NCI-H510A (cell line): ENCODE measurements at regions not wholly inside any gene's neighbourhood (a gene's known extent, or its start where the extent isn't known, plus 50 kb on each side); places are given as distances from the start of the nearest gene placed in this dataset.
"Not testable (repeated sequence)": the region's sequence is repeated elsewhere in the genome, so short reads cannot be mapped to it uniquely, and the experiment has no call there.

Experiments
- DNase-seq: peaks from one replicate; lab custom pipeline; 2025; lab: John Stamatoyannopoulos, UW

DNA sequence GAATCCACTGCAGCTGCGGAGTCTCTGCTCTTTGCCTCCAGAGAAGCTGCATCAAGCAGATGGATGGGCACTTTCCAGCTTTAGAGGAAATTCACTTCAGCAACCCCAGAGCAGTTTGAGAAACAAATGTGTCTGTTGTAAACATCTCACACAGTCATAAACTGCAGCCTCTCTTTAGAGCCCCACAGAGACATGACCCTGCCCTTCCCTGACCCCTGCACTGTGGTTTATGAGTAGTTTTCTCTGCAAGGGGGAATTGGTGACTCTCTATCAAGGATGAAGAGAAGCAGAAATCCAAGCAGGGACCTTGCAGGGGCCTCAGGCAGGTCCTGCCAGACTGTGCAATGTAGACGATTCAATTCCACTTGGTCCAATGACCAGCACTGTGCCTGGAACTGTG lies 160.2 kb downstream of the SH2D4B start:
- no peak for DNase-seq

DNA sequence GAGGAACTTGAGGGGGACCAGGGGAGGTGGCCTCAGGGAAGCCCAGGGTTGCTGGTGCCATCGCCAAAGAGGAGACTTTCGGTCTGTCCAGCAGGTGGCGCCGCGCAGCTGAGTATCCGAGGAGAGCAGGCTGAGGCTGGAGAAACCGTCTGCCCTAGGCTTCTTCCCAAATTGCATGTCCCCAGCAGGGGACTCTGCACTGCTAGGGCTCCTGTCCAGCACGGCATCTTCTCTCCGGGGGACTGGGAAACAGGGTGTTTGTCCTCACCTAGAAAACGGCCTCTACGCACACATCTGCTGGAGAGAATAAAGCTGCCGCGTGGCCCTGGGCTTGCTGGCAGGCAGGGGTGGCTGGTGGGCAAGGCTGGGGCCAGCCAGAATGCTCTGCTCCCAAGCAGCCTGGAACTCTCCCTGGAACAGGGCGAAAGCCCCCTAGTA lies 161.9 kb downstream of the SH2D4B start:
- peak; percentile 48 for DNase-seq

DNA sequence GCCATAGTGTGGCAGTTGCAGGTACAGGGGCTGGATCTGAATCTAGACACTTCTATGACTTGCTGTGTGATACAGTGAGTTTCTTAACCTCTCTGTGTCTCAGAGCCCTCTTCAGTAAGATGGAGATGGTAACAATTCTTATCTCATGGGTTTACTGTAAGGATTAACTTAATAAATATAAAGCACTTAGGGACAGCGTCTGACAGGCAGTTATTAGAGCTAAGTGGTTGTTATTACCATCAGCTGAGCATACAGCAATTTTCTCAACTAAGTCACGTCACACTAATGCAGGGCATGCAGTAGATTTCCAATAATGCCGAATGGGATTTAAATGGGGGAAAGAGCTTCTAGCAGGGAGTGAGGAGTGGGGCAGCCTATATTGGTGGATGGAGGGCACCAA lies 162.6 kb downstream of the SH2D4B start:
- no peak for DNase-seq

DNA sequence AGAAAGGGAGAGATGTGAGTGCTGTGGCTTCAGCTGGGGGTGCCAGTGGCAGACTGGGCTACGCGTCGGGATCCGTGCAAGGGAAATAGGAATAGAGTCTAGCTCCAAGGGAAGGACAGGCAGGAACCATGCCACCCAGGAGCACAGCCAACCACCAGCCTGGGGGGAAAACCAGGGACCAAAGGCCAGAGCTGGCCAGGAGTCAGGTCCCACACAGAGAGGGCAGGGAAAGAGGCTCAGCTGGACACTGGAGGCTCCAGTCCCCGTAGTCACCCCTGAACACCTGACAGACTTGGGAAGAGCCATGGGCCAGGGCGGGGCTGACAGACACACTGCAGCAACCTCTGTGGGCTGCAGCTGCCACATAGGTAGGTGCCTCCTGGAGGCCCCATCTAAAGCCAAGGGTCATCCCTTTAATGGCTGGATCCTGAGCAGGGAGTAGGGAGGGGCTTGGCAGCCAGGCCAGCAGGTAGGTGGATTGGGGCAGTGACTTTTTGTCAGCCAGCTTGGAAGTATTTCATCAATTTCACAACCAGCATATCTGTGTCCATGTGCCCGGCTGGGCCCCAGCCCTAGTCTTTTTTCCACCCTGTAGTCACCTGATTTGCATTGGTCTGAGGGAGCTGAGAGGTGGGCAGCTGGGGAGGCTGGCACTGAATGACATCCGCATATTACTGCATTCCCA lies 163.2 kb downstream of the SH2D4B start:
- DNase-seq = no peak

DNA sequence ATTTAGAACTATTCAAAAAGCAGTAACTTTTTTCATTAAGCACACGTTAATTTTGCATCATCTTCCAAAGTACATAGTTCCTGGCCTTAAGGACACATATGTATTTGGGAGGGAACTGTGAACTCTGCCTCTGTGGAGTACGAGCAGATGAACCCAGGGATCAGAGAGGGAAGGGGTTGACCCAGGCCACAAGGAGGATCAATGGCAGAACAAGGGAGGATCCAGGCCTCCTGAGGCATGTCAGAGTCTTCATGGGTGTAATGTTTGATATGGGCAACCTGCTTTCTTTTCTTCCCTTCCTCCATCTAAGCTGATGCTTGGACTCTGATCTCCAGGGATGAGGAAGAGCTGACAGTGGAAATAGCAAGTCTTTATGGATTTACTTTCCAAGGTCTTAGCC lies 164.0 kb downstream of the SH2D4B start:
- no peak for DNase-seq

DNA sequence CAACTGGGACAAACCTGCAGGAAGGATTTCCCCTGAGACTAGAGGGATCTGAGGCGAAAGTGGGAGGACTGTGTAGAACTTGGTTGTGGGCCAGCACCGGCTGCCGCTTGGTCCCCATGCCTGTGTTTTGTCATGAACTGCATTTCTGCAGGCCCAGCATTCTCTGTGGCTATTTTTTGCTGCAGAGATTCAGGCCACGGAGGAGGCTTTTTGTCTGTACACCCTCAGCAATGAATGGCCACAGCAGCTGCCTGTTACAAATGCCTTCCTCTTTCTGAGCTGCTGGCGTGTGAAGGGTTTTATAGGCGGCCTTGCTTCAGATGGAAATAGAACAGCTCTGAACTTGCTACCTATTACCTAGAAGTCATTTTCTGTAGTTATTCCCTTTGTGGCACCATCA lies 164.4 kb downstream of the SH2D4B start:
- DNase-seq = no peak

DNA sequence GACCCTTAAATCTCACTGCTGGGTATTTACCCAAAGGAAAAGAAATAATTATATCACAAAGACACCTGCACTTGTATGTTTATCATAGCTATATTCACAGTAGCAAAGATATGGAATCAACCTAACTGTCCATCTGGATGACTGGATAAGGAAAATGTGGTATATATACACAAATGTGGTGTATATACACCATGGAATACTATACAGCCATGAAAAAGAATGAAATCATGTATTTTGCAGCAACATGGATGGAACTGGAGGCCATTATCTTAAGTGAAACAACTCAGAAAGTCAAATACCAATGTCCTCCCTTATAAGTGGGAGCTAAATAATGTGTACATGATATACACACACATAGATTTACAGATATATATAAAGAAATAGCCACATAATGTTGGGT lies 168.2 kb downstream of the SH2D4B start:
- DNase-seq = no peak

DNA sequence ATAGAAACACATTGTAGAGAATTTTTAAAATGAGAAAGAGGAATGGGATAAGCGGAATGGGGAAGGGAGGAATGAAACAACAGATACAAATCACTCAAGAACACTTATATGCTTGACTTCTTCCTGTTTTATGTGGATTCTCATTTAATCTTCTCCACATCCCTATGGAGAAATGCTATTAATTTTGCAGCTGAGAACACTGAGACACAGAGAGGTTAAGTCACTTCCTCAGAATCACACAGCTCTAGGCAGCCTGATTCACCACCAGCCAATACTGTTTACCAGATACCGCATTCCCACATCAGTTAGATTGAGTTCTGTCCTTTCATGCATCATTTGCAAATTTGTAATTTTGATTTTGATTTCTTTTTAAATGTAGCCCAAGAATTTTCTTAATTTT lies 170.5 kb downstream of the SH2D4B start:
- no peak for DNase-seq

DNA sequence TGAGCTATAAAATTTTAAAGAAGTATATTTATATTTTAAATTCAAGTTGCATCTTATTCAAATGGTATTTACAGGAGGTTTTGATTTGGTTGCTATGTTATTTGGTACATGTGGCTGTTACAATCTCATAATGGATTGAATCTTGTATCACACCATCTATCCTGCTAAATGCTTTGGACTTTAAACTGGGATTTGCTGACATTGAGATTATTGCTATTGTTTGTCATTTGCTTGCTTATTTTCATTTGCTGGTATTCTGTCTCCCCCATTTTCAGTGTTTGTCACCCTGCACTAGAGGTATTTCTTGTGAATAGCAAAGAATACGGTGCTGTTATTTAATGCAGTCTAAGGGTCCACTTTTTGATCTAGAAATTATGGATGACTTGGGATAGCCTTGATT lies 171.1 kb downstream of the SH2D4B start:
- DNase-seq = no peak

DNA sequence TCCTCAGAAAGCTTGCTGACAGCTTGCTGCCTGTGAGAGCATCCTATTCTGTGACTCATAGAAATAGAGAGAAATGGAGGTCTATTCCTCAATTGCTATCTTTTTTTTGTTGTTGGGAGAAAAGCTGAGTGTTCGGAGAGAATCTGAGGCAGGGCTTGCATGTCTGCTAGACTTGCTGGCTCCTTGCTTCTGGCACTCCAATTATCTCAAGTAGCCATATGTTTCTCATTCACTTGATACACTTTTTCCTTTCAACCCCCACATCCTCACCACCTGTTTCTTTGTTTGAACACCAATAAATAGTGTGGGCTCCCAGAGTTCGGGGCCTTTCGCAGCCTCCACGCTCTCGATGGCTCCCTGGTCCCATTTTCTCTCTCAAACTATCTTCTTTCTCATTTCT lies 172.2 kb downstream of the SH2D4B start:
- no peak for DNase-seq

DNA sequence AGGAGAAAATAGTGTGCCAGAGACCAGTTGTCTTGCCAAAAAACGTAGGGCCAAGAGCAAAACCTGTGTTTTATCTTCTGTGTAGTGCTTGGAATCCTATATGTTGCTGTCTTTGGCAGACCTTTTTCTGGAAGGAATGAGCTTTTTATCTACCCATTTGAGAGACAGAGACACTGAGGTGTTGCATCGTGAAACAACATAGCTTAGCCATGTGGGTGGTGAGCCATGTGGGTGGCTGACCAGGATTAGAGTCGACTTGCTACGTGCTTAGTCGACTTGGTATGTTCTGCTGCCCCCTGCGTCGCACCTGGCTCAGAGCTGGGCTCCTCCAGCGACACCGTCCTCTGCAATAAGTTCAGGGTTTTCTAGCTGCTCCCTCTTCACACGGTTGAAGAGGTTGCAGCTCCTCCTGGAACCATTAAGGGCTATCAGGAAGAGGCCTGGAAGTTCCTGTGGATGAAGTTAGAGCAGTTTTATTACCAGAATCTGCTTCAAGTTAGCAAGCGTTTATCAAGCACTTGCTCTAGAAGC lies 175.8 kb downstream of the SH2D4B start:
- DNase-seq = no peak

DNA sequence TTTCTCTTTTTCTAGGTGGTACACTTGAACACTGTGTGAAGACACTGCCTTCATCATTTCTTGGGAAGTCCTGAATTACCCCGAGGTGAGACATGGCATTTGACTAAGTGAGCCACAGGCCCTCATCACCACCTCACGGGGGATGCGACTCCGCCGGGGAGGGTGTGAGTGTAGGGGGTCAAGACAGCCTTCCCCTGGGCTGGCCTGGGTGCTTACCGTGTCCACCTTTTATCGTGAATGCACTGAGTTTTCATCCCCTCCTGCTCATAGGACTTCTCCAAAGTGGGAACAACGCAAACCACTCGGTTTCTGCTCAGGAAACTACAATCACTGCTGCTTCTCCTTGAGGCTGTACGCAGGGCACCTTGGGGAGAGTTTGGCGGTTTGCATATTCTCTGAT lies 176.9 kb downstream of the SH2D4B start:
- DNase-seq = no peak

DNA sequence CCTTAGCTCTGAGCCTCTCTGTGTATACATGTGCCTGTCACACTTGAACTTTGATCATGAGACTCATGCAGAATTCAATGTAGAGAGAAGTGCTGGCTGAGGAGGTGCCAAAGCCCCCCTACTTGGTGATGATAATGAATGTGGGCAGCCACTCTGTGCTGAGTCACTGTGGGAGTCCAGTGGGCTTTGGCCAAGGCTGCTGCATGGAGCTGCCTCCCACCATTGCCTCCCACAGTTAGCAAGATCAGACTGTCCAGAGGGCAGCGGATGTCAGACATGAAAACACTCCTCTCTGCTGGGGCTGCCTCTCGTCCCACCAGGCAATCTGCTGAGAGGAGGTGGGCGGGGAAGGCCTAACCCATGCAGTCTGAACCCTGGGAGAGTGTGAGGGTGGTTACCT lies 180.3 kb downstream of the SH2D4B start:
- DNase-seq = no peak

DNA sequence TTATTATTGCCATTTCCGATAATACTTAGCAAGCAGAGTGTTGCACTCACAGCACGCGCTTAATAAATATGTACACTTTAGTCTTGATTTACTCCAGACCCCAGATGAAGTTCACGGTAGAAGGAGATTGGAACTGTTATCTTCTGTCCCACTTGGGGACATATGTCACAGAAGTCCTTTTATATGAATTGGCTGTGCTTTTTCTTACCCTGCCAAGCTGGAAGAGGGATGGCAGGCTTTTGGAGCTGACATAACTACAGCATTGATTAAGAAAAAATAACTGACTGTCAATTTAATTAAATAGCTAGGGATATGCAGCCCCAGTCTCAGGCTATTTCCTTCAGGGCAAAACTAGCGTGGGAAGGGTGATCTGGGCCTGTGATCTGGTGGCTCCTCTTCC lies 182.2 kb downstream of the SH2D4B start:
- DNase-seq = no peak

DNA sequence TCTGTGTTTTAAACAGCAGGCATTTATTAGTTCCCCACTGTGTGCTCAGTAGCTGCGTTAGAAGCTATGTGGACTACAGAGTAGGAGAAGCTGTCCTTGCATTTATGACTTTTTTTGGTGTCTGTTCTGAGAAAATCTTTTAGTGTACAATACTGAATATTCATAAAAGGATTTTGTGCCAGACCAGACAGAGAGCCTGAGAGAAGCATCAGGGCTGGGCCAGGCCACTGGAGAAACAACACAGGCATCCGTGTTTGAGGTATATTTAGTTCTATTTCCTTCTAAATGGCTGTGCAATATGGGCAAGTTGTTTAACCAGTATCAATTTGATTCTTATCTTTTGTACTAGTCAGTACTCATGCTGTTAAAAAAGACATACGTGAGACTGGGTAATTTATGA lies 182.8 kb downstream of the SH2D4B start:
- DNase-seq = no peak

DNA sequence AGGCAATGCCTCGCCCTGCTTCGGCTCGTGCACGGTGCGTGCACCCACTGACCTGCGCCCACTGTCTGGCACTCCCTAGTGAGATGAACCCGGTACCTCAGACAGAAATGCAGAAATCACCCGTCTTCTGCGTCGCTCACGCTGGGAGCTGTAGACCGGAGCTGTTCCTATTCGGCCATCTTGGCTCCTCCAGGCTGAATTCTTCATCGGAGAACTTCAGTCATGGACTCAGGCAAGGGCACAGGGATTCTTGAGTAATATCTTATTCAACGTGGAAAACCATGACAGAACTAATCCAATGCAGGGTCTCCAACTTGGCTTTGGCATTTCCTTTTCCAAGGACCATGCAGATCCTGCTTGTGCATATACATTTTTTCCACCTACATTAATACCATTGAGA lies 190.7 kb downstream of the SH2D4B start:
- not testable (repeated sequence) for DNase-seq

DNA sequence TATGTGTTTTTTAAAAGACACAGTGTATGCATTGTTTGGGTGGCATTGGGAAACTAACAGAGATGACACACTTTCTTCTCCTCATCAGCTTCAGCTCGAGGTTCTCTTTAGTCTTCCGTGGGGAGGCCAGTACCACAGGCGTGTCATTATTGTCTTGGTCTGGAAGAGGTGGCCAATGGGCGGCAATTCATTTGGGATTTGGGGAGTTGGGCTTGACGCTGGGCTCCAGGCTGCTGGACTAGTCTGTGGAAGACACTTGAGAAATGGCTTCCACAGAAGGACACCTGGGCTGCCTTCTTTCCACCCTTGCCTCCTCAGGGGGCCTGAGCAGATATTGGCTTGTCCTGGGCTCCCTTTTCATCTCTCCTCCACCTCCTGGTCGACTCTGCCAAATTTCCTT lies 192.2 kb downstream of the SH2D4B start:
- no peak for DNase-seq

DNA sequence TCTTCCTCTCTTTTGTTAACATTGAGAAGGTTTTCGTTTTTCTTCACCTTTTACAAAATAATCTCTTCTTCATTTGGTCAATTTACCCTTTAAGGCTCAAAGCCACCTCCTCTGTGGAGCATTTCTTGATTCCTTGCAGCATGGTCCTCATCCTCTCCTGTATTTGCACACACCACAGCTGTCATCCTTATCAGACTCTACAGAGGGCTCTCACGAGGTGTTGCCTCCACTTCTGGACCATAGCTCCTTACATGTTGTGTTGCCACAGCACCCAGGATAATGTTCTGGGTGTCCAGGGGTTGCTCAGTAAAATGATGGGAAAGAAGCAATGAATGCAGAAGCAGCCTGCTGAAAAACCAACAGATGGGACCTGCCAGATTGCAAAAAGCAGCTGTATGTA lies 192.8 kb downstream of the SH2D4B start:
- DNase-seq = no peak

DNA sequence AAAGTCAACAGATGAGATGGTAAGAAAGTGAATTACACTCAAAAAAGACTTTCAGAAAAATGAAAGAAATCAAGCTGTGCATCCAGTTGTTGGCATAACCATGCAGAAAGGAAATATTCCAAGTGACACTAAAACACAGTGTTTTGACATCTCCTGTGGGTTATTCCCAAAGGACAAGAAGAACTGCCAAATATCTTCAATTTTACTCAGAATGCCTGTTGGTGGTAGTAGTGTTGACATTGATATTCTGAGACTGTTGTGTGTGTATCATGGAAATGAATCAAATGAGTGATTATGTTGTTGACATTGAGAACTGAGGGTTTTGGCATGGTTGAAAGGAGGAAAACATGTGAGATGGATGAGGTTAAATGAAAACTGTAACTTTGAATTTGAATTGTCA lies 196.9 kb downstream of the SH2D4B start:
- no peak for DNase-seq

DNA sequence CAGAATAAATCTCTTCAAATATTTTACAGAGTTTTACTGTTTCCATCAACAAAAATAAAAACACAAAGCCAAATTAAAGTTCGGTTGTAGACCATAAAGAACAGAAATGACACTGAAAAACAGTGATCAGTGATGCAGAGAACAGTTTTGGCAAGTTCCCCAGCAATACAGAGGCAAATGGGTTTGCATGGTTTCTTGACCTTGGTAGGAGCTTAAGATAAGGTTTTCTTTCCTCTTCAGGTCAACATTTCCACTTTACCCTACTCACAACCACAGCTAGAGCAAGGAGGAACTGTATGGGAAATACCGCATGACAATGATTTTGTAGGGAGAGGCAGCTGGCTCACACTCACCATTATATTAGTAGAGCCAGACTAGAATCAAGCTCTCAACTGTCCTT lies 199.5 kb downstream of the SH2D4B start:
- no peak for DNase-seq

DNA sequence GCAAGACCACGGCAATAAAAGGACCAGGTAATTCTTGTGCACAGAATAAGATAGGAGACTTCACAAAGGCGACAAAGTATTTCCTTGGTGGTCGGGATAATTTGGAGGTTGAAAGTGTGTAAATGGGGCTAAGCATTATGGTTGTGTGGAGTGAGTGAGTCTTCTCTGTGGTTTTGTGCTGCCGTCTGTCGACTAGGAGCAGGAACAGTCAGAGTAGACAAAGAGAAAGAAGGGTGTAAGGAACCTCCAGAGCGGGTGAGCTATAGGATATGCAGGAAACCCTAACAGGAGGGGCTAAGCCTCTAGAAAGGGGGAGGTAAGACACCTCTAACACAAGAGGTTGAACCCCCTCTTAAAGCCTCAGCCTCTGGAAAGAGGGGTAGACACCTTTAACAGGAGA lies 201.6 kb downstream of the SH2D4B start:
- DNase-seq = no peak

DNA sequence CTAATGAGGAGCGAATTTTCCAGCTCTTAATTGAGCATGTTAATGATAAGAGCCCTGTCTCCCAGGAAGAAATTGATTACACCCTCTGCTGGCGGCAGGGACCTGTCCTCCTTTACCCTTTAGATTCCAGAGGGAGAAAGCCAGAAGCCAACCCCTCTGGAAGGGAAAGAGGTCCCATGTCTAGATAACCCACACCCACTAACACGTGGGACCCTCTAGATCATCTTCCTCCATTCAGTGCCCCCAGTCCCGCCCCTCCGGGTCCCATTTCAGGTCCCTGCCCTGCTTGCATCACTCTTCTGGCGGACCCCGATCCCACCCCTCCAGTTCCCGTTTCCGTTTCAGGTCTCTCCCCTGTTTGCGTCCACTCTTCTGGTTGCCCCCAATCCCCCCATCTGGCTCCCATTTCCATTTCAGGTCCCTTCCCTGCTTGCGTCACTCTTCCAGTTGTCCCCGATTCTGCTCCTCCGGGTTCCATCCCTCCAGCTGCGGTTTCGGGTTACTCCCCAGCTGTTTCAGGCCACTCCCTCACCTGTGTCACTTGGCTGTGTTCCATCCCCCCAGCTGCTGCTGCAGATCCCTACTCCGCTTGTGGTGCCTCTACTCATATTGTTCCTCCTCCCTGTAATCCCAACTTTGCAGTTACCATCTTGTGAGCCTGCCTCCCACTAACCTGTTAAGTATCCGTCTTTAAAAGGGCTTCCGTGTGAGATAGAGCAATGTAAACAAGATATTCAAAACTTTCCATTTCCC lies 202.4 kb downstream of the SH2D4B start:
- peak; percentile 9 for DNase-seq

DNA sequence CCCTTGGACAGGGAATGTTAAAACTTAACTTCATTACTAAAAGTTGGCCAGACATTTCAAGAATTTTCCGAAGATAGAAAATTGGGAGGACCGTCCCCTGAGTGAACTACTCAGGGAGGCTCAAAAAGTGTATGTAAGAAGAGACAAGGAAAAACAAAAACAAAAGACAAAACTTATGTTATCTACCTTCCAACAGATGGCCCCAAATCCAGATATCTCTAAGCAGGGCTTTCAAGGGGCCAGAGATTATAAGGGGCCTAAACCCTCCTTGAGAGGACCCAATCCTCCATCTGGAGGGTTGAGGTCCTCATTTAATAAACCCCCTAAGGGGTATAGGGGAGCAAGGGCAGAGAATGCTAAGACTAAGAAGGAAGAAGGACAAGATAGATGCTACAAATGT lies 203.6 kb downstream of the SH2D4B start:
- no peak for DNase-seq

DNA sequence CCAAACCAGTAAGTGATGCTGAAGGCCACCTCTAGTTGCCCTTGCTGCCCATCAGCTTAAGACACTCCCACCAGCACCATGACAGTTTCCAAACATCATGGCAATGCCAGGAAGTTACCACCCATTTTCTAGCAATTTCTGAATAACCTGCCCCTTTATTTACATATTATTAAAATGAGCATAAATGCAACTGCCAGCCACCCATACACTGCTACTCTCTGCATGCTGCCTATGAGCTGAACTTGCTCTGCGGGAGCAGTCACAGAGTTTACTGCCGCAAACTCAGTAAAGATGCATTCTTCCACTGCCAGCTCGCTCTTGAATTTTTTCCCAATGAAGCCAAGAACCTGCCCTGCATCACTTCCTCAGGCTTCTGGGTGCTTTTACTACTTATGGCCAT lies 212.6 kb downstream of the SH2D4B start:
- no peak for DNase-seq
